HG03159 (cell line): ENCODE measurements at regions not wholly inside any gene's neighbourhood (a gene's known extent, or its start where the extent isn't known, plus 50 kb on each side); places are given as distances from the start of the nearest gene placed in this dataset.

Experiments
- ATAC-seq: cut with Tn5 transposase; IDR thresholded peaks from one replicate; pipeline ENCODE4 v1.9.1; 2021; ENCODE audit warnings: mild to moderate bottlenecking, moderate library complexity; ENCODE audit not compliant: unreplicated experiment

GRCh38 chr3:64958199-64958843, 270.5 kb upstream of the ADAMTS9 start:
- ATAC-seq, result no peak

- no peak for ATAC-seq
Measured at GRCh38 chr3:64957408-64958198, 269.8 kb upstream of the ADAMTS9 start.

GRCh38 chr3:64956711-64957325, 269.0 kb upstream of the ADAMTS9 start:
- ATAC-seq, result no peak

- ATAC-seq, result no peak
Measured at GRCh38 chr3:64954995-64955636, 267.3 kb upstream of the ADAMTS9 start.

- no peak for ATAC-seq
Measured at GRCh38 chr3:64945171-64945729, 257.4 kb upstream of the ADAMTS9 start.

GRCh38 chr3:64943866-64944265, 256.1 kb upstream of the ADAMTS9 start:
- ATAC-seq, result no peak

GRCh38 chr3:64940596-64941348, 253.0 kb upstream of the ADAMTS9 start:
- ATAC-seq, result no peak

- no peak for ATAC-seq
Measured at GRCh38 chr3:64939747-64940450, 252.1 kb upstream of the ADAMTS9 start.

GRCh38 chr3:64939309-64939708, 251.5 kb upstream of the ADAMTS9 start:
- no peak for ATAC-seq

GRCh38 chr3:64936556-64936955, 248.8 kb upstream of the ADAMTS9 start:
- no peak for ATAC-seq

- no peak for ATAC-seq
Measured at GRCh38 chr3:64935971-64936370, 248.2 kb upstream of the ADAMTS9 start.

GRCh38 chr3:64932666-64933342, 245.0 kb upstream of the ADAMTS9 start:
- ATAC-seq, result no peak

- no peak for ATAC-seq
Measured at GRCh38 chr3:64932016-64932518, 244.3 kb upstream of the ADAMTS9 start.

- no peak for ATAC-seq
Measured at GRCh38 chr3:64930891-64931290, 243.1 kb upstream of the ADAMTS9 start.

- ATAC-seq, result no peak
Measured at GRCh38 chr3:64928683-64929082, 240.9 kb upstream of the ADAMTS9 start.

GRCh38 chr3:64927689-64928088, 239.9 kb upstream of the ADAMTS9 start:
- no peak for ATAC-seq

GRCh38 chr3:64925575-64925974, 237.8 kb upstream of the ADAMTS9 start:
- no peak for ATAC-seq

- ATAC-seq, result no peak
Measured at GRCh38 chr3:64924961-64925360, 237.2 kb upstream of the ADAMTS9 start.

GRCh38 chr3:64922213-64922612, 234.4 kb upstream of the ADAMTS9 start:
- no peak for ATAC-seq
